ENCODE measurements at regions not wholly inside any gene's neighbourhood (a gene's known extent, or its start where the extent isn't known, plus 50 kb on each side); places are given as distances from the start of the nearest gene placed in this dataset.

DNA sequence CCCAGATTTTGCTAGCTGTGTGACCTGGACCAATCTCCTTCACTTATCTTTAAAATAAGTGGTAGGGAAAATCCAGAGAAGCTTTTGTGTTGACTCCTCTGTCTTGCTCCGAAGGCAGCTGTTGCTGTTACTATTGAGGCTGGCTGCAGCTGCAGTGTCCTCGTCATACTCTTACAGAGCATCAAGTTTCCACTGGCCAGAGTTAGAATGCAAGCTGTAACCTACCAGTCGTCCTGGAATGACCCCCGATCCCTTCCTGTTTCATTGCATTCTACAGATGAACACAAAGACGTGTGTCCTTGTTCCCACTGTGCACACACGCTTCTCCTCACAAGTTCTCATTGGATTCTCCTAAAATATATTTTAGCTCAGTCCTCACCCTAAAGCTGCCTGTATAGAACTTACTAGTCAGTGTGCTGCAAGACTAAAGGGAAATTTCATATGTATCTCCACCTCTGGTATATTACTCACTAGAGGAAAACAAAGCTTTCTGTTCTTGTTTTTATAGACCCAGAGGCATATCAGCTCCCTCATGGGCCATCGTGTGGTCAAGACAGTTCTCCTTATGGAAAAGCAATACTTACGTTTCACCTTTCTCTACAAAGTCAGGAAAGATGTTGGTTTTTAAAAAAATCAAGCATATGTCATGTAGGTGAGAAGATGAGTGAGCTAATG is 589.8 kb downstream of the LMO7 start:
- Histone ChIP-seq H3K4me3 (no peak overlapping the region), H3K27ac (replicated peaks in 1 of 4) (no peak overlapping the region), H3K27me3 (no peaks in the 10 kb centered on the region), H3K9me3 (no peaks in the 10 kb centered on the region), H3K4me1 (peaks cover 0 to 10% (median 2%) of the 10 kb centered on the region in 4 donors), H3K36me3 (no peaks in the 10 kb centered on the region)
- WGBS, result 64% methylated on average over 8 of the region's 8 CpGs
- no peak for DNase-seq (ENCODE audit: extremely low spot score)
- TF ChIP-seq, protein P1, sequence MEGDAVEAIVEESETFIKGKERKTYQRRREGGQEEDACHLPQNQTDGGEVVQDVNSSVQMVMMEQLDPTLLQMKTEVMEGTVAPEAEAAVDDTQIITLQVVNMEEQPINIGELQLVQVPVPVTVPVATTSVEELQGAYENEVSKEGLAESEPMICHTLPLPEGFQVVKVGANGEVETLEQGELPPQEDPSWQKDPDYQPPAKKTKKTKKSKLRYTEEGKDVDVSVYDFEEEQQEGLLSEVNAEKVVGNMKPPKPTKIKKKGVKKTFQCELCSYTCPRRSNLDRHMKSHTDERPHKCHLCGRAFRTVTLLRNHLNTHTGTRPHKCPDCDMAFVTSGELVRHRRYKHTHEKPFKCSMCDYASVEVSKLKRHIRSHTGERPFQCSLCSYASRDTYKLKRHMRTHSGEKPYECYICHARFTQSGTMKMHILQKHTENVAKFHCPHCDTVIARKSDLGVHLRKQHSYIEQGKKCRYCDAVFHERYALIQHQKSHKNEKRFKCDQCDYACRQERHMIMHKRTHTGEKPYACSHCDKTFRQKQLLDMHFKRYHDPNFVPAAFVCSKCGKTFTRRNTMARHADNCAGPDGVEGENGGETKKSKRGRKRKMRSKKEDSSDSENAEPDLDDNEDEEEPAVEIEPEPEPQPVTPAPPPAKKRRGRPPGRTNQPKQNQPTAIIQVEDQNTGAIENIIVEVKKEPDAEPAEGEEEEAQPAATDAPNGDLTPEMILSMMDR (IDR thresholded peaks at IDR 0.05), result no peak
- TF ChIP-seq EP300 (IDR thresholded peaks at IDR 0.05) (no peak), POLR2AphosphoS5 (IDR thresholded peaks at IDR 0.05) (no peak), POLR2A (IDR thresholded peaks at IDR 0.05; ENCODE audit: low read depth) (no peak)
- intact Hi-C loops (cut with DNase I), result no loop called here

DNA sequence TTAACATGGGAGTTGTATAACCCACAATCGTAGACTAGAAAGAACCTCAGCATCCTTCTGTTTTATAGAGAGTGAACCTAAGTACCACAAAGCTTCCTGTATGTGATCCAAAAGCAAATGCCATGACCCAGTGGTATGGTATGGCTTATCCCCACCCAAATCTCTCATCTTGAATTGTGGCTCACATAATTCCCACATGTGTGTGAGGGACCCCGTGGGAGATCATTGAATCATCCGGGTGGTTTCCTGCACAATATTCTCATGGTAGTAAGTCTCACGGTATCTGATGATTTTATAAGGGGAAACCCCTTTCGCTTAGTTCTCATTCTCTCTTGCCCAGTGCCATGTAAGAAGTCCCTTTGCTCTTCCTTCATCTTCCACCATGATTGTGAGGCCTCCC is 587.9 kb downstream of the LMO7 start:
- Histone ChIP-seq H3K27me3 (no peaks in the 10 kb centered on the region), H3K27ac (replicated peaks in 1 of 4) (no peak overlapping the region), H3K9me3 (no peaks in the 10 kb centered on the region), H3K36me3 (no peaks in the 10 kb centered on the region), H3K4me1 (peaks cover 0 to 10% (median 2%) of the 10 kb centered on the region in 4 donors), H3K4me3 (no peak overlapping the region)
- TF ChIP-seq POLR2A (IDR thresholded peaks at IDR 0.05; ENCODE audit: low read depth), result no peak
- no peak for TF ChIP-seq EP300 (IDR thresholded peaks at IDR 0.05)
- TF ChIP-seq, protein P1 (IDR thresholded peaks at IDR 0.05), result no peak
- TF ChIP-seq POLR2AphosphoS5 (IDR thresholded peaks at IDR 0.05), result no peak
- intact Hi-C loops (cut with DNase I), result no loop called here
- 94% methylated on average over 5 of the region's 5 CpGs for WGBS
- DNase-seq (ENCODE audit: extremely low spot score), result no peak

DNA sequence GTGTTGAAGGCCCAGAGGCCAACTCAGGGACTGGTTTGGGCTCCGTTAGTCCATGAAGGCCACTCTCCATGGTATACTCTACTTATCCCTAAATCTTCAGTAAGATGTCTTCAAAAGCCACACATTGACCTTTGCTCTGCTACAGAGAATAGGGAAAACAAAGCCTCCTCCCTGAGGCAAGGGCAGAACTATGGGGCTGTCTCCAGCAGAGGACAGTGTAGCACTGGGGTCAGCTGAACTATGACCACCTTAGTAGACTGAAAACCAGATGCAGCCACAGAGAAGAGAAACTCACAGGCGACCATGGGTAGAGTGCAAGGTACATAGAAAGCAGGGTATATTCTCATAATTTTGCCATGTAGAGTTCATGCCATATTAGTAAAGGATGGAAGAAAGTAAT is 587.4 kb downstream of the LMO7 start:
- no peak for DNase-seq (ENCODE audit: extremely low spot score)
- no peak for TF ChIP-seq POLR2AphosphoS5 (IDR thresholded peaks at IDR 0.05)
- no peak for TF ChIP-seq POLR2A (IDR thresholded peaks at IDR 0.05; ENCODE audit: low read depth)
- TF ChIP-seq, protein P1 (IDR thresholded peaks at IDR 0.05), result no peak
- no peak for TF ChIP-seq EP300 (IDR thresholded peaks at IDR 0.05)
- WGBS, result 100% methylated on average over 2 of the region's 2 CpGs
- no peak overlapping the region for H3K4me3 ChIP-seq
- peaks cover 0 to 10% (median 2%) of the 10 kb centered on the region in 4 donors for H3K4me1 ChIP-seq
- no peak overlapping the region for H3K27ac ChIP-seq (replicated peaks in 1 of 4)
- intact Hi-C loops (cut with DNase I), result no loop called here
- H3K9me3 ChIP-seq, result no peaks in the 10 kb centered on the region
- H3K36me3 ChIP-seq, result no peaks in the 10 kb centered on the region
- no peaks in the 10 kb centered on the region for H3K27me3 ChIP-seq

DNA sequence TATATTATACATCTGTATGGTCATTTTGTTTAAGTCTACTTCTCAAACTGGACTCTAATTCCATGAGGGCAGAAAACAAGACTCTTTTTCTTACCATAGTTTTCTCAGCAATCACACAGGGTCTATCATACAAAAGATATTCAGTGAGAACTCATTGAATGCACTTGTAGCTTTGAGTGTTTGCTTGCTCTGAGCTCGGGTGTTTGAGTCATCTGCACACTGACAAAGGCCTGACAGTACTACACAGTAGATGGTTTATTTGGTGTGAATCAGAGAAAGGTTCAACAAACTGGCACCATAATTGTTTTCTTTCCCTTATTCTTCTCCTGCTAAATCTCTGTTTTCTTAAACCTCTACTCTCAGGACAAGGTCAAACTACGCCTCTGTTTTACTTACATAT is 586.4 kb downstream of the LMO7 start:
- no peak for TF ChIP-seq POLR2A (IDR thresholded peaks at IDR 0.05; ENCODE audit: low read depth)
- no peak for TF ChIP-seq EP300 (IDR thresholded peaks at IDR 0.05)
- TF ChIP-seq POLR2AphosphoS5 (IDR thresholded peaks at IDR 0.05), result no peak
- intact Hi-C loops (cut with DNase I), result no loop called here
- H3K36me3 ChIP-seq, result no peaks in the 10 kb centered on the region
- peaks cover 0 to 10% (median 2%) of the 10 kb centered on the region in 4 donors for H3K4me1 ChIP-seq
- no peaks in the 10 kb centered on the region for H3K27me3 ChIP-seq
- 68% methylated on average over 2 of the region's 2 CpGs for WGBS
- no peak overlapping the region for H3K4me3 ChIP-seq
- no peak overlapping the region for H3K27ac ChIP-seq (replicated peaks in 1 of 4)
- DNase-seq (ENCODE audit: extremely low spot score), result no peak
- no peaks in the 10 kb centered on the region for H3K9me3 ChIP-seq

DNA sequence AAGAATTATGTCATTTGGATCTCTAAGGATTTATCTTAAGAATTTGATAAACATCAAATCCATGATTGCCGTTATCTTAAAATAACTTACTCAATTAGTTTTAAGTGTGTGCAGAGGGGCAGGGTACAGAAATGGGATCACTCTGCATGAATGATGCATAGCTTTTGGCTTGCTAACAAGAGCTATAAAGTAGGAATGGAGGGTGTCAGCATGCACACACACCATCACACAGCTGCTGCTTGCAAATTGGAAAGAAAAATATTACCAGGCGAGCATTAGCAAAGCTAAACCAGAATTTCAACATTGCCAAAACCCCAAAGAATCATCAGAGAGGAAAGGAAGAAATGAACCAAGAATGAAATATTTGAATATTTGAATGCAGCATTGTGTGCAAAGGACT is 580.6 kb downstream of the LMO7 start:
- Histone ChIP-seq H3K4me1 (no peaks in the 10 kb centered on the region), H3K4me3 (no peak overlapping the region), H3K27ac (replicated peaks in 1 of 4) (no peak overlapping the region), H3K36me3 (no peaks in the 10 kb centered on the region), H3K9me3 (peaks cover 0 to 2% (median 0%) of the 10 kb centered on the region in 4 donors), H3K27me3 (no peaks in the 10 kb centered on the region)
- WGBS, result 57% methylated on average over 2 of the region's 2 CpGs
- intact Hi-C loops (cut with DNase I), result no loop called here
- no peak for TF ChIP-seq POLR2AphosphoS5 (IDR thresholded peaks at IDR 0.05)
- TF ChIP-seq EP300 (IDR thresholded peaks at IDR 0.05), result no peak
- TF ChIP-seq, protein P1 (IDR thresholded peaks at IDR 0.05), result no peak
- no peak for DNase-seq (ENCODE audit: extremely low spot score)
